Kidney epithelial cell (primary cell): ENCODE measurements at regions not wholly inside any gene's neighbourhood (a gene's known extent, or its start where the extent isn't known, plus 50 kb on each side); places are given as distances from the start of the nearest gene placed in this dataset.
"Not testable (repeated sequence)": the region's sequence is repeated elsewhere in the genome, so short reads cannot be mapped to it uniquely, and the experiment has no call there.

Source experiments
- DNase-seq: peaks from one replicate; pipeline ENCODE4 v3.0.0-alpha.2; 2010; ENCODE audit warnings: low read depth
- H3K27me3 ChIP-seq: 2 replicates; pipeline ENCODE4 v1.6.0; 2011; ENCODE audit warnings: low read length; ENCODE audit not compliant: control insufficient read depth, insufficient read depth
- H3K36me3 ChIP-seq: 2 replicates; pipeline ENCODE4 v1.5.1; 2011; ENCODE audit warnings: low read length; ENCODE audit not compliant: control insufficient read depth, insufficient read depth
- H3K4me3 ChIP-seq: 2 replicates; pipeline ENCODE4 v1.5.1; 2011; ENCODE audit warnings: low read depth, mild to moderate bottlenecking, control low read depth, low read length
- CTCF ChIP-seq: IDR thresholded peaks from 2 replicates; pipeline ENCODE4 v1.5.1; 2011; ENCODE audit warnings: mild to moderate bottlenecking, moderate library complexity, low read length, control low read depth, inconsistent platforms; ENCODE audit not compliant: insufficient read depth, poor library complexity, severe bottlenecking

- no peak for DNase-seq
- TF ChIP-seq CTCF = no peak
- Histone ChIP-seq H3K4me3 (no peak overlapping the region), H3K36me3 (no peaks in the 10 kb centered on the region), H3K27me3 (no peaks in the 10 kb centered on the region)
Measured at GRCh38 chr13:111666164-111666776, 345.8 kb downstream of the TEX29 start.

DNA sequence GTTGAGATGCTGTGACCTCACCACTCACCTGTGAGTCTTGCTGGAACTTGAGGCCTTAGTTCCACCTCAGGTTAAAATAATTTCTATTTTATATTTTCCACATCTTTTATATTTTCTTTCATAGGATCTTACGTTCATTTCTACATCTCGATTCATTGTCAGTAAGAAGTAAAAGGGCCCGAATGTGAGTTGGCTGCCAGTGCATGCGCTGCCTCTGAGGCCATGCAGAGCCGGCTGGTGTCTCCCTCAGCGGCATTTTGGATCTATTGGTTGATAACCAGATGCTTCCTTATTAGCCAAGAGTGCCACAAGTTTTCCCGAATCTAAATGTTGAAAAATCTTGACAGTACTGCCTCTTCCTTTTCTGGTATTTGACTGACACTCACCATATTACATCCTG lies 347.3 kb downstream of the TEX29 start:
- no peak overlapping the region for H3K4me3 ChIP-seq
- H3K36me3 ChIP-seq = no peaks in the 10 kb centered on the region
- H3K27me3 ChIP-seq = no peaks in the 10 kb centered on the region
- TF ChIP-seq CTCF = no peak
- DNase-seq = no peak

GRCh38 chr13:111668451-111668850 lies 348.0 kb downstream of the TEX29 start:
- no peak for TF ChIP-seq CTCF
- Histone ChIP-seq H3K36me3 (no peaks in the 10 kb centered on the region), H3K27me3 (no peaks in the 10 kb centered on the region), H3K4me3 (no peak overlapping the region)
- no peak for DNase-seq

DNA sequence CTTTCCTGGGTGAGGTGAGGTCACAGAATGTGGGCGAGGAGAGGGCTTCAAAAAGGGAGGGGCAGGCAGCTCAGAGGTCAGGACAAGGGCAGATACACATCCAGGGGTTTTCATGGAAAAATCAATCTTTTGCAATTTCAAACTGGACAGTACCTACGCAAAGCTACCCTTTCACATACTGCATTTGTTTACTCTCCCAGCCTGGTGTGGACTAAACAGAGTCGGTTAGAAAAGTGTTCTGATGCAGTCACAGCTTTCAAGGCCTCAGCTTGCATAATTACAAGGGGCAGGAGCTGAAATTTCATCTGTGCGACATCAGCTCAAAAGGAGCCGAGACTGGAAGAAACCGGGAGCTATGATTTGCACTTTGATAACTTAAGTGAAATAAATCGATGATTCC lies 351.8 kb downstream of the TEX29 start:
- H3K27me3 ChIP-seq, DNase-seq, H3K36me3 ChIP-seq, H3K4me3 ChIP-seq: not testable (repeated sequence)

- H3K4me3 ChIP-seq, H3K36me3 ChIP-seq, DNase-seq: not testable (repeated sequence)
Measured at GRCh38 chr13:111678120-111678882, 357.9 kb downstream of the TEX29 start.

GRCh38 chr13:111679645-111680044 lies 359.2 kb downstream of the TEX29 start:
- not testable (repeated sequence) for DNase-seq, H3K4me3 ChIP-seq, H3K27me3 ChIP-seq, H3K36me3 ChIP-seq

More at GRCh38 chr13:111678120-111678882, 357.9 kb downstream of the TEX29 start:
- H3K27me3 ChIP-seq = not testable (repeated sequence)

- not testable (repeated sequence) for DNase-seq, H3K27me3 ChIP-seq, H3K36me3 ChIP-seq, H3K4me3 ChIP-seq
Measured at GRCh38 chr13:111680100-111680499, 359.7 kb downstream of the TEX29 start.

DNA sequence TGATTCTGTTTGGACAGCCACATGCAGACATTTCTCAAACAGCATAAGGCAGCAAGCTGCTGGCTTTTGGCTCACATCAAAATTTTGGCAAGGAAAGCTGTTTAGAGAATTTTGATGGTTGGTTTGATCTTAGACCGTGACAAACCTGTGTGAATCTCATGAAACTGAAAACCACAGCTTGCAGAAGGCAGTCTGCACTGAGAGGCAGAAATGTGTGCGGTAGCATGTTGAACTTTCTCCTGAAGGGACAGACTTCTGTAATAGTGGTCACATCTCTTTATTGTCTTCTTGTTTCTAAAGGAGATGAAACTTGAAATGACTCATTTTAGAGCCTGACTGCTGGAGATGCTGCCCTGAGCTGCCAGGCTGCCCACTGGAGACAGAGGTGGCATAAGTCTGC lies 371.6 kb downstream of the TEX29 start:
- not testable (repeated sequence) for H3K4me3 ChIP-seq, H3K36me3 ChIP-seq, DNase-seq, H3K27me3 ChIP-seq

- DNase-seq, H3K36me3 ChIP-seq, H3K4me3 ChIP-seq, H3K27me3 ChIP-seq: not testable (repeated sequence)
Measured at GRCh38 chr13:111696121-111696520, 370.8 kb upstream of the SOX1 start.

- DNase-seq, H3K36me3 ChIP-seq, H3K4me3 ChIP-seq, H3K27me3 ChIP-seq: not testable (repeated sequence)
Measured at GRCh38 chr13:111702059-111702458, 364.9 kb upstream of the SOX1 start.
